ENCODE measurements at regions not wholly inside any gene's neighbourhood (a gene's known extent, or its start where the extent isn't known, plus 50 kb on each side); places are given as distances from the start of the nearest gene placed in this dataset.

- DNase-seq (ENCODE audit: low read depth, low spot score): no peak
- BruUV-seq (replicated peaks): no TSS peak
- Histone ChIP-seq H3K79me2 (ENCODE audit: control insufficient read depth, insufficient read depth, low read length) (no peaks in the 10 kb centered on the region), H3K4me2 (ENCODE audit: control insufficient read depth, insufficient read depth) (no peak overlapping the region), H3K27me3 (replicated peaks in 1 of 2; ENCODE audit: control insufficient read depth in 2 of 2, insufficient read depth in 2 of 2, low read length in 1 of 2) (no peaks in the 10 kb centered on the region), H3K9ac (ENCODE audit: control insufficient read depth, insufficient read depth, low read length) (no peak overlapping the region), H4K20me1 (ENCODE audit: control insufficient read depth, insufficient read depth) (no peaks in the 10 kb centered on the region), H3K27ac (ENCODE audit: control insufficient read depth, insufficient read depth) (no peak overlapping the region), H2AFZ (ENCODE audit: control insufficient read depth, low read depth, low read length) (no peak overlapping the region), H3K36me3 (ENCODE audit: control insufficient read depth in 2 of 2, insufficient read depth in 2 of 2, low read length in 1 of 2) (no peaks in the 10 kb centered on the region), H3K4me3 (no peak overlapping the region), H3K4me1 (ENCODE audit: control insufficient read depth, insufficient read depth, low read length) (peaks cover 40% of the 10 kb centered on the region), H3K9me3 (replicated peaks; ENCODE audit: control insufficient read depth, insufficient read depth, low read length) (no peaks in the 10 kb centered on the region)
- ATAC-seq: no peak
- CTCF ChIA-PET: interaction anchor here (3.1 to 5.3 kb wide), 3 partner anchors 64 to 72 kb away, joined by 18 to 75 read pairs (median 24); no protein-coding TSS in a partner anchor
- in situ Hi-C loops (cut with MboI): no loop called here
- no peak for TF ChIP-seq RCOR1 (conservative IDR thresholded peaks at IDR 0.05; ENCODE audit: low read depth, low read length)
- TF ChIP-seq ESRRA (IDR thresholded peaks at IDR 0.05; ENCODE audit: low read length): no peak
- no peak for TF ChIP-seq ETV6 (conservative IDR thresholded peaks at IDR 0.05 in 1 of 2, IDR thresholded peaks at IDR 0.05 in 1 of 2; ENCODE audit: borderline replicate concordance in 1 of 2, low read depth in 1 of 2)
- TF ChIP-seq HDGF (IDR thresholded peaks at IDR 0.05): no peak
- no peak for TF ChIP-seq PML (IDR thresholded peaks at IDR 0.05; ENCODE audit: low read length)
- FAIRE-seq: no peak
- POLR2A ChIA-PET: no interaction called here
- SMC1A ChIA-PET (ENCODE audit: uncharacterized antibody, unreplicated experiment): interaction anchor here (1.2 kb wide), 1 partner anchor 168 kb away, joined by 3 read pairs; no protein-coding TSS in a partner anchor
- intact Hi-C loops (cut with micrococcal nuclease; ENCODE audit: unreplicated experiment): loop anchor here (10.0 kb wide), 1 partner anchor 368 kb away; no protein-coding TSS in a partner anchor
- RAD21 ChIA-PET (ENCODE audit: unreplicated experiment): interaction anchor here (3.7 kb wide), 1 partner anchor 64 kb away, joined by 33 read pairs; no protein-coding TSS in a partner anchor
- WGBS (ENCODE audit: insufficient coverage, insufficient replicate concordance, low lambda C conversion rate, missing lambda C conversion rate): 56% methylated on average over 16 of the region's 16 CpGs
These were observed 110.2 kb downstream of the TEX26 start for GRCh38 chr13:31042481-31043165.

- in situ Hi-C loops (cut with MboI) (no loop called here), intact Hi-C loops (cut with micrococcal nuclease; ENCODE audit: unreplicated experiment) (loop anchor here (10.0 kb wide), 1 partner anchor 367 kb away; no protein-coding TSS in a partner anchor)
- H3K36me3 ChIP-seq (ENCODE audit: control insufficient read depth in 2 of 2, insufficient read depth in 2 of 2, low read length in 1 of 2): no peaks in the 10 kb centered on the region; a peak in 1 of 4 replicates
- BruUV-seq (replicated peaks): no TSS peak
- no peaks in the 10 kb centered on the region for H4K20me1 ChIP-seq (ENCODE audit: control insufficient read depth, insufficient read depth)
- H3K27me3 ChIP-seq (replicated peaks in 1 of 2; ENCODE audit: control insufficient read depth in 2 of 2, insufficient read depth in 2 of 2, low read length in 1 of 2): no peaks in the 10 kb centered on the region
- FAIRE-seq (no peak), DNase-seq (ENCODE audit: low read depth, low spot score) (no peak), ATAC-seq (no peak)
- H3K79me2 ChIP-seq (ENCODE audit: control insufficient read depth, insufficient read depth, low read length): no peaks in the 10 kb centered on the region
- CTCF ChIA-PET: interaction anchor here (3.1 kb wide), 1 partner anchor 63 kb away, joined by 24 read pairs; no protein-coding TSS in a partner anchor
- RAD21 ChIA-PET (ENCODE audit: unreplicated experiment): no interaction called here
- no peak overlapping the region for H2AFZ ChIP-seq (ENCODE audit: control insufficient read depth, low read depth, low read length)
- POLR2A ChIA-PET: no interaction called here
- H3K4me2 ChIP-seq (ENCODE audit: control insufficient read depth, insufficient read depth): no peak overlapping the region
- no peak overlapping the region for H3K27ac ChIP-seq (ENCODE audit: control insufficient read depth, insufficient read depth)
- peaks cover 44% of the 10 kb centered on the region for H3K4me1 ChIP-seq (ENCODE audit: control insufficient read depth, insufficient read depth, low read length)
- SMC1A ChIA-PET (ENCODE audit: uncharacterized antibody, unreplicated experiment): interaction anchor here (1.2 kb wide), 1 partner anchor 32 kb away, joined by 4 read pairs; no protein-coding TSS in a partner anchor
- WGBS (ENCODE audit: insufficient coverage, insufficient replicate concordance, low lambda C conversion rate, missing lambda C conversion rate): 17% methylated on average over 3 of the region's 3 CpGs
- H3K9me3 ChIP-seq (replicated peaks; ENCODE audit: control insufficient read depth, insufficient read depth, low read length): no peaks in the 10 kb centered on the region
- TF ChIP-seq CHD1 (IDR thresholded peaks at IDR 0.05; ENCODE audit: low read depth, low read length): no peak
- TF ChIP-seq PAX8 (IDR thresholded peaks at IDR 0.05): no peak
- no peak overlapping the region for H3K9ac ChIP-seq (ENCODE audit: control insufficient read depth, insufficient read depth, low read length)
- H3K4me3 ChIP-seq: no peak overlapping the region
These were observed 109.6 kb downstream of the TEX26 start for GRCh38 chr13:31042049-31042448.

Measured in GM12878 (cell line).